Endothelial cell of umbilical vein (primary cell): ENCODE measurements at regions not wholly inside any gene's neighbourhood (a gene's known extent, or its start where the extent isn't known, plus 50 kb on each side); places are given as distances from the start of the nearest gene placed in this dataset.

Experiments
- CTCF ChIP-seq, 2 donors: IDR thresholded peaks; 1 replicate in 1 of 2; 2 replicates in 1 of 2; pipeline ENCODE4 v1.5.1; 2011; ENCODE audit warnings: low read length in 2 of 2, mild to moderate bottlenecking in 2 of 2, moderate library complexity in 2 of 2, control low read depth in 1 of 2, inconsistent platforms in 1 of 2, low read depth in 1 of 2; ENCODE audit not compliant: insufficient read depth in 1 of 2; ENCODE audit errors: extremely low read depth in 1 of 2
- GATA2 ChIP-seq: IDR thresholded peaks from 2 replicates; pipeline ENCODE4 v1.7.0; 2011; ENCODE audit warnings: low read depth, mild to moderate bottlenecking, moderate library complexity, mixed read lengths, low read length; ENCODE audit not compliant: insufficient read length, insufficient read depth
- MYC ChIP-seq: IDR thresholded peaks from one replicate; pipeline ENCODE4 v1.6.1; 2011; ENCODE audit warnings: mild to moderate bottlenecking, low read depth, low read length
- POLR2AphosphoS5 ChIP-seq: IDR thresholded peaks from 2 replicates; pipeline ENCODE4 v1.6.1; 2012; ENCODE audit warnings: low read depth, mild to moderate bottlenecking, control low read depth, low read length, moderate library complexity; ENCODE audit not compliant: insufficient read depth

GRCh38 chr4:11908205-11908604 lies 479.5 kb upstream of the HS3ST1 start:
- TF ChIP-seq GATA2 (no peak), CTCF (IDR thresholded peaks at IDR 0.05; ENCODE audit: extremely low read depth in 1 of 2, insufficient read depth in 1 of 2, low read depth in 1 of 2, low read length in 2 of 2) (no peak), POLR2AphosphoS5 (no peak), MYC (no peak)
